Neural cell (in vitro differentiated cells): ENCODE measurements at regions not wholly inside any gene's neighbourhood (a gene's known extent, or its start where the extent isn't known, plus 50 kb on each side); places are given as distances from the start of the nearest gene placed in this dataset.

Experiments used
- H2AFZ ChIP-seq: fragments of 200-600, 300-800 bp; sonication (generic), shearing (Covaris generic); 2 replicates; pipeline ENCODE4 v1.6.0; 2014; ENCODE audit warnings: low read depth, mild to moderate bottlenecking, antibody characterized with exemption, low read length, moderate library complexity
- H3F3A ChIP-seq: fragments of 200-600 bp; shearing (Covaris generic); 2 replicates; pipeline ENCODE4 v1.6.1; 2016; ENCODE audit warnings: mild to moderate bottlenecking, moderate library complexity, mixed read lengths, antibody characterized with exemption, low read length; ENCODE audit not compliant: insufficient read depth, poor library complexity, severe bottlenecking
- H3K27ac ChIP-seq: fragments of 200-600, 300-800 bp; sonication (generic), shearing (Covaris generic); 2 replicates; pipeline ENCODE4 v1.5.1; 2014; ENCODE audit warnings: mild to moderate bottlenecking, low read length, moderate library complexity
- H3K27me3 ChIP-seq: fragments of 300-800, 200-600 bp; sonication (generic), shearing (Covaris generic); 2 replicates; pipeline ENCODE4 v1.6.0; 2014; ENCODE audit warnings: mild to moderate bottlenecking, low read depth, low read length, moderate library complexity; ENCODE audit not compliant: insufficient read depth
- H3K36me3 ChIP-seq: fragments of 300-800, 200-600 bp; sonication (generic), shearing (Covaris generic); 2 replicates; pipeline ENCODE4 v1.5.1; 2014; ENCODE audit warnings: mild to moderate bottlenecking, antibody characterized with exemption, low read length, moderate library complexity; ENCODE audit not compliant: insufficient read depth
- H3K4me2 ChIP-seq: fragments of 300-800, 200-600 bp; sonication (generic), shearing (Covaris generic); 2 replicates; pipeline ENCODE4 v1.6.0; 2014; ENCODE audit warnings: mild to moderate bottlenecking, low read length
- H3K4me3 ChIP-seq: fragments of 300-800, 200-600 bp; sonication (generic), shearing (Covaris generic); 2 replicates; pipeline ENCODE4 v1.5.1; 2014; ENCODE audit warnings: mild to moderate bottlenecking, low read length, moderate library complexity
- H3K79me2 ChIP-seq: fragments of 200-600 bp; shearing (Covaris generic); replicated peaks from 2 replicates; pipeline ENCODE4 v1.6.0; 2014; ENCODE audit warnings: mild to moderate bottlenecking, low read length, moderate library complexity; ENCODE audit not compliant: insufficient read depth
- H3K9ac ChIP-seq: fragments of 300-800, 200-600 bp; sonication (generic), shearing (Covaris generic); 2 replicates; pipeline ENCODE4 v1.6.1; 2016; ENCODE audit warnings: mild to moderate bottlenecking, low read length, mixed read lengths
- H3K9me2 ChIP-seq: fragments of 200-600 bp; shearing (Covaris generic); 2 replicates; pipeline ENCODE4 v1.6.1; 2016; ENCODE audit warnings: mild to moderate bottlenecking, low read length, mixed read lengths; ENCODE audit not compliant: insufficient read depth
- H3K9me3 ChIP-seq: fragments of 200-600, 300-800 bp; sonication (generic), shearing (Covaris generic); 2 replicates; pipeline ENCODE4 v1.6.1; 2016; ENCODE audit warnings: mild to moderate bottlenecking, mixed run types, low read length, moderate library complexity, mixed read lengths
- H4K20me1 ChIP-seq: fragments of 200-600 bp; shearing (Covaris generic); 2 replicates; pipeline ENCODE4 v1.6.1; 2016; ENCODE audit warnings: mild to moderate bottlenecking, mixed run types; ENCODE audit not compliant: insufficient read depth
- CTCF ChIP-seq: fragments of 450-650 bp; IDR thresholded peaks from 2 replicates; pipeline ENCODE4 v1.5.1; 2014; ENCODE audit warnings: antibody characterized with exemption, mild to moderate bottlenecking, moderate library complexity; ENCODE audit not compliant: poor library complexity, severe bottlenecking
- EP300 ChIP-seq: fragments of 450-650 bp; conservative IDR thresholded peaks from 2 replicates; pipeline ENCODE4 v1.6.1; 2014; ENCODE audit warnings: antibody characterized with exemption, mild to moderate bottlenecking, moderate library complexity; ENCODE audit not compliant: poor library complexity, severe bottlenecking
- EZH2 ChIP-seq: fragments of 200-600, 300-800 bp; shearing (Covaris generic), sonication (generic); IDR thresholded peaks from 2 replicates; pipeline ENCODE4 v1.6.1; 2014; ENCODE audit warnings: antibody characterized with exemption, low read length, borderline replicate concordance, mild to moderate bottlenecking; ENCODE audit not compliant: insufficient read depth, poor library complexity, severe bottlenecking
- MXI1 ChIP-seq: fragments of 450-650 bp; conservative IDR thresholded peaks from 2 replicates; pipeline ENCODE4 v1.6.1; 2014; ENCODE audit warnings: antibody characterized with exemption, mild to moderate bottlenecking; ENCODE audit not compliant: poor library complexity, severe bottlenecking
- POLR2AphosphoS5 ChIP-seq: IDR thresholded peaks from 2 replicates; pipeline ENCODE4 v1.6.1; 2012
- RAD21 ChIP-seq: fragments of 450-650 bp; conservative IDR thresholded peaks from 2 replicates; pipeline ENCODE4 v1.6.1; 2014; ENCODE audit warnings: antibody characterized with exemption, mild to moderate bottlenecking, moderate library complexity
- SMC3 ChIP-seq: fragments of 450-650 bp; conservative IDR thresholded peaks from 2 replicates; pipeline ENCODE4 v1.6.1; 2014; ENCODE audit warnings: antibody characterized with exemption, mild to moderate bottlenecking, moderate library complexity; ENCODE audit not compliant: poor library complexity
- TAF1 ChIP-seq: IDR thresholded peaks from 2 replicates; pipeline ENCODE4 v1.6.1; 2012; ENCODE audit warnings: low read depth
- TF ChIP-seq, protein P1 (sequence below): IDR thresholded peaks from 2 replicates; pipeline ENCODE4 v1.6.1; 2012; ENCODE audit warnings: borderline replicate concordance

DNA sequence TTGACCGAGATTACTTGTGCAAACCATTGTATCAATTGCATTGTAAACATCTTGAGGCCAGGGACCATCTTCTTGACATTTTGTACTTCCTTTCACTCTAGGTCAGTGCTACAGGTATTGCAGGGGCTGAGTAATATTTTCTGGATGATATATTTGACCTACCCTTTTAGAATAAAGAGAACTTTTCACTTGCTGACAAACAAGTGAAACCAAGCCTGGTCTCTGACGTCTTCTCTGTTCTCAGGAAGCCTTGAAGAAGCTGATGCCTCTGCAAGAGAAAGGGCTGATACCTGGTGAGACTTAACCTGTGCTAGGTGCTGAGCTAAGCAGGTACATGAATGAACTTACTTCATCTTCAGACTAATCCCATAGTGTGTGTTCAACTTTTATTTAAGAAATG is 60.5 kb upstream of the GGTLC1 start:
- H3K79me2 ChIP-seq, result no peaks in the 10 kb centered on the region
- H3K4me2 ChIP-seq, result no peak overlapping the region
- no peak overlapping the region for H3K9ac ChIP-seq
- no peaks in the 10 kb centered on the region for H3K36me3 ChIP-seq
- H3K9me3 ChIP-seq, result no peaks in the 10 kb centered on the region
- H4K20me1 ChIP-seq, result no peaks in the 10 kb centered on the region
- no peak overlapping the region for H2AFZ ChIP-seq
- H3K9me2 ChIP-seq, result no peaks in the 10 kb centered on the region
- no peaks in the 10 kb centered on the region for H3F3A ChIP-seq
- H3K27me3 ChIP-seq, result no peaks in the 10 kb centered on the region
- no peak for TF ChIP-seq EZH2
- TF ChIP-seq, protein P1, sequence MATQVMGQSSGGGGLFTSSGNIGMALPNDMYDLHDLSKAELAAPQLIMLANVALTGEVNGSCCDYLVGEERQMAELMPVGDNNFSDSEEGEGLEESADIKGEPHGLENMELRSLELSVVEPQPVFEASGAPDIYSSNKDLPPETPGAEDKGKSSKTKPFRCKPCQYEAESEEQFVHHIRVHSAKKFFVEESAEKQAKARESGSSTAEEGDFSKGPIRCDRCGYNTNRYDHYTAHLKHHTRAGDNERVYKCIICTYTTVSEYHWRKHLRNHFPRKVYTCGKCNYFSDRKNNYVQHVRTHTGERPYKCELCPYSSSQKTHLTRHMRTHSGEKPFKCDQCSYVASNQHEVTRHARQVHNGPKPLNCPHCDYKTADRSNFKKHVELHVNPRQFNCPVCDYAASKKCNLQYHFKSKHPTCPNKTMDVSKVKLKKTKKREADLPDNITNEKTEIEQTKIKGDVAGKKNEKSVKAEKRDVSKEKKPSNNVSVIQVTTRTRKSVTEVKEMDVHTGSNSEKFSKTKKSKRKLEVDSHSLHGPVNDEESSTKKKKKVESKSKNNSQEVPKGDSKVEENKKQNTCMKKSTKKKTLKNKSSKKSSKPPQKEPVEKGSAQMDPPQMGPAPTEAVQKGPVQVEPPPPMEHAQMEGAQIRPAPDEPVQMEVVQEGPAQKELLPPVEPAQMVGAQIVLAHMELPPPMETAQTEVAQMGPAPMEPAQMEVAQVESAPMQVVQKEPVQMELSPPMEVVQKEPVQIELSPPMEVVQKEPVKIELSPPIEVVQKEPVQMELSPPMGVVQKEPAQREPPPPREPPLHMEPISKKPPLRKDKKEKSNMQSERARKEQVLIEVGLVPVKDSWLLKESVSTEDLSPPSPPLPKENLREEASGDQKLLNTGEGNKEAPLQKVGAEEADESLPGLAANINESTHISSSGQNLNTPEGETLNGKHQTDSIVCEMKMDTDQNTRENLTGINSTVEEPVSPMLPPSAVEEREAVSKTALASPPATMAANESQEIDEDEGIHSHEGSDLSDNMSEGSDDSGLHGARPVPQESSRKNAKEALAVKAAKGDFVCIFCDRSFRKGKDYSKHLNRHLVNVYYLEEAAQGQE, result no peak
- no peak for TF ChIP-seq EP300
- no peak for TF ChIP-seq RAD21
- H3K4me3 ChIP-seq, result no peak overlapping the region
- no peak overlapping the region for H3K27ac ChIP-seq

- no peak overlapping the region for H2AFZ ChIP-seq
- H3K27me3 ChIP-seq, result no peaks in the 10 kb centered on the region
- H3K9me3 ChIP-seq, result no peaks in the 10 kb centered on the region
- no peaks in the 10 kb centered on the region for H3K9me2 ChIP-seq
- TF ChIP-seq CTCF, result no peak
- no peak for TF ChIP-seq EP300
- no peak for TF ChIP-seq EZH2
- no peak for TF ChIP-seq SMC3
- no peak for TF ChIP-seq RAD21
- TF ChIP-seq, protein P1, result no peak
- TF ChIP-seq POLR2AphosphoS5, result no peak
- TF ChIP-seq TAF1, result no peak
- no peak for TF ChIP-seq MXI1
- no peak overlapping the region for H3K4me3 ChIP-seq
- no peaks in the 10 kb centered on the region for H3K36me3 ChIP-seq
- H3K79me2 ChIP-seq, result no peaks in the 10 kb centered on the region
- no peak overlapping the region for H3K4me2 ChIP-seq
- H3K9ac ChIP-seq, result no peak overlapping the region
- no peaks in the 10 kb centered on the region for H3F3A ChIP-seq
- H4K20me1 ChIP-seq, result no peaks in the 10 kb centered on the region
- H3K27ac ChIP-seq, result no peak overlapping the region
These were observed 59.5 kb upstream of the GGTLC1 start for GRCh38 chr20:24048024-24048611.
